Muscle of leg (tissue), 3 donors: ENCODE measurements at regions not wholly inside any gene's neighbourhood (a gene's known extent, or its start where the extent isn't known, plus 50 kb on each side); places are given as distances from the start of the nearest gene placed in this dataset.
"Not testable (repeated sequence)": the region's sequence is repeated elsewhere in the genome, so short reads cannot be mapped to it uniquely, and the experiment has no call there.

Experiments used
- DNase-seq: peaks from one replicate; pipeline ENCODE4 v3.0.0; 2013
- H3K27ac ChIP-seq: one replicate; pipeline ENCODE4 v1.5.1; 2013; ENCODE audit warnings: mild to moderate bottlenecking, low read length, control low read depth
- H3K27me3 ChIP-seq: one replicate; pipeline ENCODE4 v1.6.1; 2013; ENCODE audit warnings: low read length; ENCODE audit not compliant: control insufficient read depth, insufficient read depth
- H3K36me3 ChIP-seq: one replicate; pipeline ENCODE4 v1.6.1; 2013; ENCODE audit warnings: low read length; ENCODE audit not compliant: control insufficient read depth, insufficient read depth
- H3K4me1 ChIP-seq: one replicate; pipeline ENCODE4 v1.6.1; 2013; ENCODE audit warnings: low read length; ENCODE audit not compliant: control insufficient read depth, insufficient read depth
- H3K4me3 ChIP-seq: one replicate; pipeline ENCODE4 v1.5.1; 2013; ENCODE audit warnings: low read length, control low read depth
- H3K9me3 ChIP-seq: replicated peaks from 2 replicates; pipeline ENCODE4 v1.6.1; 2013; ENCODE audit warnings: low read depth, low read length; ENCODE audit not compliant: control insufficient read depth
- WGBS: methylation state at CpG from one replicate; pipeline ENCODE4 v1.1.5; 2013; ENCODE audit warnings: missing lambda C conversion rate; ENCODE audit not compliant: insufficient coverage; 5-methylcytosine and 5-hydroxymethylcytosine counted together

- Histone ChIP-seq H3K27ac (no peak overlapping the region), H3K9me3 (peaks cover 9% of the 10 kb centered on the region), H3K4me3 (no peak overlapping the region), H3K4me1 (no peaks in the 10 kb centered on the region), H3K27me3 (no peaks in the 10 kb centered on the region), H3K36me3 (no peaks in the 10 kb centered on the region)
- no peak for DNase-seq
Measured at GRCh38 chr5:92951746-92952145, 629.3 kb downstream of the NR2F1-AS1 start.

DNA sequence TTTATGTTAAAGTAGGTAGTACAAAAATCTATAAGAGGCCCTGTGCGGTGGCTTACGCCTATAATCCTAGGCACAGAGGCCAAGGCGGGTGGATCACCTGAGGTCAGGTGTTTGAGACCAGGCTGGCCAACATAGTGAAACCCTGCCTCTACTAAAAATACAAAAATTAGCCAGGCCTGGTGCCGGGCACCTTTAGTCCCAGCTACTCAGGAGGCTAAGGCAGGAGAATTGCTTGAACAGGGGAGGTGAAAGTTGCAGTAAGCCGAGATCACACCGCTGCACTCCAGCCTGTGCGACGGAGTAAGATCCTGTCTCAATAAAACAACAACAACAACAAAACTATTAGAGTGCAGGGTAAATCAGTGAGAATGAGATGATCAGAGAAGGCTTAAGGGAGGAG, 634.5 kb downstream of the NR2F1-AS1 start:
- Histone ChIP-seq H3K36me3 (no peaks in the 10 kb centered on the region), H3K4me1 (no peaks in the 10 kb centered on the region), H3K27me3 (no peaks in the 10 kb centered on the region), H3K27ac (no peak overlapping the region), H3K9me3 (peaks cover 3% of the 10 kb centered on the region), H3K4me3 (no peak overlapping the region)
- WGBS: no CpG with 5 or more reads among the region's 8 CpGs
- DNase-seq: no peak

- peaks cover 3% of the 10 kb centered on the region for H3K9me3 ChIP-seq
- H3K36me3 ChIP-seq: no peaks in the 10 kb centered on the region
- no peaks in the 10 kb centered on the region for H3K27me3 ChIP-seq
- DNase-seq: peak; percentile 32
- H3K4me3 ChIP-seq: no peak overlapping the region
- no peaks in the 10 kb centered on the region for H3K4me1 ChIP-seq
- H3K27ac ChIP-seq: no peak overlapping the region
Measured at GRCh38 chr5:92945605-92946097, 635.4 kb downstream of the NR2F1-AS1 start.

- Histone ChIP-seq H3K9me3 (peaks cover 3% of the 10 kb centered on the region), H3K27ac (no peak overlapping the region), H3K4me1 (no peaks in the 10 kb centered on the region), H3K27me3 (no peaks in the 10 kb centered on the region), H3K4me3 (no peak overlapping the region), H3K36me3 (no peaks in the 10 kb centered on the region)
- no CpG with 5 or more reads among the region's 3 CpGs for WGBS
- peak; percentile 56 for DNase-seq
Measured at GRCh38 chr5:92944903-92945604, 636.0 kb downstream of the NR2F1-AS1 start.

DNA sequence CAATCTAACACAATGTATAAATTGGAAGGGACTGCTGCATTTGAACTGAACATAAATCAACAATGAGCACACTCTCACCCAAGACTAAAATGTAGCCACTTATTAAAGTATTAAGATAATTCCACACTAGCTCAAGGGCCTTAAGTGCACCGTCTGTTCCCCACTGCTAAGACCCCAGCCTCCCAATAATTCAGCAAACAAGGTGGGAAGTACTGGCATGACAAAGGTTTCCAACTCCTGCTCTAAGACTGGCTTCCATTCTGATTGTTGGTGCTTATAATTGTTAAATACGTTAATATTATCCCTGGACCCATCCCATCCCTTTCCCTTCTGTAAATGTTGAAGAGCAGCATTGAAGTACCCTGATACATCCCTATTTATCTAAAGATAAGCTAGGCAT, 636.7 kb downstream of the NR2F1-AS1 start:
- Histone ChIP-seq H3K36me3 (no peaks in the 10 kb centered on the region), H3K4me1 (no peaks in the 10 kb centered on the region), H3K27me3 (no peaks in the 10 kb centered on the region), H3K27ac (no peak overlapping the region), H3K4me3 (no peak overlapping the region), H3K9me3 (peaks cover 3% of the 10 kb centered on the region)
- no peak for DNase-seq
- no CpG with 5 or more reads among the region's 2 CpGs for WGBS

- Histone ChIP-seq H3K27ac (no peak overlapping the region), H3K27me3 (no peaks in the 10 kb centered on the region), H3K9me3 (no peaks in the 10 kb centered on the region), H3K36me3 (no peaks in the 10 kb centered on the region), H3K4me1 (no peaks in the 10 kb centered on the region), H3K4me3 (no peak overlapping the region)
- no peak for DNase-seq
Measured at GRCh38 chr5:92942762-92943161, 638.3 kb downstream of the NR2F1-AS1 start.

GRCh38 chr5:92941806-92942205, 639.2 kb downstream of the NR2F1-AS1 start:
- no peak overlapping the region for H3K27ac ChIP-seq
- H3K36me3 ChIP-seq: no peaks in the 10 kb centered on the region
- WGBS: 86% methylated on average over 5 of the region's 9 CpGs
- no peaks in the 10 kb centered on the region for H3K4me1 ChIP-seq
- no peaks in the 10 kb centered on the region for H3K27me3 ChIP-seq
- no peaks in the 10 kb centered on the region for H3K9me3 ChIP-seq
- H3K4me3 ChIP-seq: no peak overlapping the region
- no peak for DNase-seq

DNA sequence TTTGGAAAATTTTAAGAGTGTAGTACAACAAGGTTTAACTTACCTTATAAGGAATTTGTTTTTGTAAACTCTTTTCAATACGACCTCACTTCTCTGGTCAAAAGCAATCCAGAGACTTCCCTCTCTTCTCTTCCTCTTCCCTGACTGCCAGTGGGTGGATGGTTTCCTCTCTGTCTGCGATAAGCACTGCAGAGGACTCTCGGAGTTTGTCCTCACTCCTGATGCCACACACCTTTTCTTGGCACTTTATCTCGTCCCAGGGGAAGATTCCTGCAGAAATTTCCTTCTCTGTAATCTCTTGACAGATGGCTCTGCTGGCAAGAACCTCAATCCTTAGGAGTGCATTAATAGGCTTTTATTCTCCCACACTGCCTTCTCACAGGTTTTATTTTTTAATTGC, 641.6 kb downstream of the NR2F1-AS1 start:
- no peaks in the 10 kb centered on the region for H3K27me3 ChIP-seq
- H3K27ac ChIP-seq: no peak overlapping the region
- DNase-seq: no peak
- H3K4me3 ChIP-seq: no peak overlapping the region
- H3K36me3 ChIP-seq: no peaks in the 10 kb centered on the region
- H3K4me1 ChIP-seq: no peaks in the 10 kb centered on the region
- WGBS: 25% methylated on average over 3 of the region's 4 CpGs
- no peaks in the 10 kb centered on the region for H3K9me3 ChIP-seq

DNA sequence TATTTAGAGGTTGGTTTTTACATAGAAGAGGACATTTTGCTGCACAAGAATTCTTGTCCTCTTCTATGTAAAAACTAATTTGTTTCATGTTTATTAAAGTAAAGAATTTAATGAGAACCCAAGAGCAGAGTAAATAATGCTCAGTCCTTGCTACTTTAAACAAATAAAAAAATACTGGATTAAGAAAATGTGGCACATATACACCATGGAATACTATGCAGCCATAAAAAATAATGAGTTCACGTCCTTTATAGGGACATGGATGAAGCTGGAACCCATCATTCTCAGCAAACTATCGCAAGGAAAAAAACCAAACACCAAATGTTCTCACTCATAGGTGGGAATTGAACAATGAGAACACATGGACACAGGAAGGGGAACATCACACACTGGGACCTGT, 643.6 kb downstream of the NR2F1-AS1 start:
- H3K36me3 ChIP-seq, H3K4me1 ChIP-seq, H3K27ac ChIP-seq, H3K4me3 ChIP-seq, DNase-seq, H3K9me3 ChIP-seq, H3K27me3 ChIP-seq: not testable (repeated sequence)
- WGBS: no CpG with 5 or more reads among the region's 2 CpGs

DNA sequence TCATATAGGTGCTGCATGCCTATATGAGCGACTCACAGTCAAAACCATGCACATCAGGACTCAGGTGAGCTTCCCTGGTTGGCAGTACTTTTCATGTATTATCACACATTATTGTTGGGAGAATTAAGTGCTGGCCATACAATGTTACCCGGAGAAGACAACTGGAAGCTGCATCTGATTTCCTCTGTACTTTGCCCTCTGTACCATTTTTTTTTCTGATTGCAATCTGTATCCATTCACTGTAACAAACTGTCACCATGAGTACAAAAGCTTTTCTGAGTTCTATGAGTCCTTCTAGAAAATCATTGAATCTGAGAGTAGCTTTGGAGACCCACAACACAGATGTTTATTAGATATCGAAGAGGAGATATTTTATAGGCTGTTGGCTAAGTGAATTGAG, 651.0 kb downstream of the NR2F1-AS1 start:
- DNase-seq: no peak
- no peaks in the 10 kb centered on the region for H3K27me3 ChIP-seq
- no peaks in the 10 kb centered on the region for H3K36me3 ChIP-seq
- no peaks in the 10 kb centered on the region for H3K9me3 ChIP-seq
- WGBS: 72% methylated on average over 2 of the region's 3 CpGs
- no peaks in the 10 kb centered on the region for H3K4me1 ChIP-seq
- no peak overlapping the region for H3K4me3 ChIP-seq
- no peak overlapping the region for H3K27ac ChIP-seq

- Histone ChIP-seq H3K27me3 (no peaks in the 10 kb centered on the region), H3K4me3 (no peak overlapping the region), H3K27ac (no peak overlapping the region), H3K4me1 (no peaks in the 10 kb centered on the region), H3K36me3 (no peaks in the 10 kb centered on the region), H3K9me3 (no peaks in the 10 kb centered on the region)
- no peak for DNase-seq
- WGBS: 40% methylated on average over 4 of the region's 4 CpGs
Measured at GRCh38 chr5:92927291-92927778, 653.7 kb downstream of the NR2F1-AS1 start.
